ENCODE measurements at regions not wholly inside any gene's neighbourhood (a gene's known extent, or its start where the extent isn't known, plus 50 kb on each side); places are given as distances from the start of the nearest gene placed in this dataset.

GRCh38 chr11:92663539-92663938 is 305.9 kb upstream of the MTNR1B start:
- TF ChIP-seq CTCF (IDR thresholded peaks at IDR 0.05; ENCODE audit: unreplicated experiment): no peak
- no peaks in the 10 kb centered on the region for H3K27me3 Mint-ChIP-seq (ENCODE audit: insufficient read depth, unreplicated experiment)
- DNase-seq (ENCODE audit: unreplicated experiment): no peak
- intact Hi-C loops (cut with micrococcal nuclease): no loop called here
- no peaks in the 10 kb centered on the region for H3K4me1 Mint-ChIP-seq (ENCODE audit: insufficient read depth, unreplicated experiment)
- no peaks in the 10 kb centered on the region for H3K9me3 Mint-ChIP-seq (ENCODE audit: unreplicated experiment)
- POLR2A ChIA-PET: no interaction called here
- CTCF ChIA-PET: no interaction called here
- H3K36me3 Mint-ChIP-seq (ENCODE audit: insufficient read depth, unreplicated experiment): no peaks in the 10 kb centered on the region
- no peak overlapping the region for H3K4me3 Mint-ChIP-seq (ENCODE audit: unreplicated experiment)
- no peak overlapping the region for H3K27ac Mint-ChIP-seq (ENCODE audit: low read depth, unreplicated experiment)
- no TSS peak for BruUV-seq (replicated peaks)

GRCh38 chr11:92667486-92668152 is 301.8 kb upstream of the MTNR1B start:
- no peak overlapping the region for H3K27ac Mint-ChIP-seq (ENCODE audit: low read depth, unreplicated experiment)
- no peak for DNase-seq (ENCODE audit: unreplicated experiment)
- H3K27me3 Mint-ChIP-seq (ENCODE audit: insufficient read depth, unreplicated experiment): no peaks in the 10 kb centered on the region
- no peak for TF ChIP-seq CTCF (IDR thresholded peaks at IDR 0.05; ENCODE audit: unreplicated experiment)
- H3K4me1 Mint-ChIP-seq (ENCODE audit: insufficient read depth, unreplicated experiment): no peaks in the 10 kb centered on the region
- POLR2A ChIA-PET: no interaction called here
- no peak overlapping the region for H3K4me3 Mint-ChIP-seq (ENCODE audit: unreplicated experiment)
- CTCF ChIA-PET: no interaction called here
- no peaks in the 10 kb centered on the region for H3K36me3 Mint-ChIP-seq (ENCODE audit: insufficient read depth, unreplicated experiment)
- intact Hi-C loops (cut with micrococcal nuclease): no loop called here
- no TSS peak for BruUV-seq (replicated peaks)
- H3K9me3 Mint-ChIP-seq (ENCODE audit: unreplicated experiment): no peaks in the 10 kb centered on the region

- H3K9me3 Mint-ChIP-seq (ENCODE audit: unreplicated experiment): no peaks in the 10 kb centered on the region
- H3K4me1 Mint-ChIP-seq (ENCODE audit: insufficient read depth, unreplicated experiment): no peaks in the 10 kb centered on the region
- ChIA-PET POLR2A (no interaction called here), CTCF (interaction anchor here (0.9 kb wide), 1 partner anchor 216 kb away, joined by 7 read pairs; no protein-coding TSS in a partner anchor)
- no TSS peak for BruUV-seq (replicated peaks)
- H3K27me3 Mint-ChIP-seq (ENCODE audit: insufficient read depth, unreplicated experiment): no peaks in the 10 kb centered on the region
- DNase-seq (ENCODE audit: unreplicated experiment): no peak
- intact Hi-C loops (cut with micrococcal nuclease): no loop called here
- H3K4me3 Mint-ChIP-seq (ENCODE audit: unreplicated experiment): no peak overlapping the region
- H3K27ac Mint-ChIP-seq (ENCODE audit: low read depth, unreplicated experiment): no peak overlapping the region
- no peak for TF ChIP-seq CTCF (IDR thresholded peaks at IDR 0.05; ENCODE audit: unreplicated experiment)
- H3K36me3 Mint-ChIP-seq (ENCODE audit: insufficient read depth, unreplicated experiment): no peaks in the 10 kb centered on the region
Observed at GRCh38 chr11:92670308-92670890, 299.1 kb upstream of the MTNR1B start.

GRCh38 chr11:92671081-92671480 is 298.4 kb upstream of the MTNR1B start:
- no peak for DNase-seq (ENCODE audit: unreplicated experiment)
- ChIA-PET CTCF (interaction anchor here (0.9 kb wide), 1 partner anchor 215 kb away, joined by 7 read pairs; no protein-coding TSS in a partner anchor), POLR2A (no interaction called here)
- no TSS peak for BruUV-seq (replicated peaks)
- no peak for TF ChIP-seq CTCF (IDR thresholded peaks at IDR 0.05; ENCODE audit: unreplicated experiment)
- no peaks in the 10 kb centered on the region for H3K4me1 Mint-ChIP-seq (ENCODE audit: insufficient read depth, unreplicated experiment)
- H3K27me3 Mint-ChIP-seq (ENCODE audit: insufficient read depth, unreplicated experiment): no peaks in the 10 kb centered on the region
- intact Hi-C loops (cut with micrococcal nuclease): no loop called here
- no peaks in the 10 kb centered on the region for H3K36me3 Mint-ChIP-seq (ENCODE audit: insufficient read depth, unreplicated experiment)
- H3K9me3 Mint-ChIP-seq (ENCODE audit: unreplicated experiment): no peaks in the 10 kb centered on the region
- H3K4me3 Mint-ChIP-seq (ENCODE audit: unreplicated experiment): no peak overlapping the region
- H3K27ac Mint-ChIP-seq (ENCODE audit: low read depth, unreplicated experiment): no peak overlapping the region
